COLO668 (cell line): ENCODE measurements at regions not wholly inside any gene's neighbourhood (a gene's known extent, or its start where the extent isn't known, plus 50 kb on each side); places are given as distances from the start of the nearest gene placed in this dataset.
"Not testable (repeated sequence)": the region's sequence is repeated elsewhere in the genome, so short reads cannot be mapped to it uniquely, and the experiment has no call there.

Experiments used
- DNase-seq: peaks from one replicate; lab custom pipeline; 2025; ENCODE audit not compliant: unreplicated experiment; lab: John Stamatoyannopoulos, UW

- no peak for DNase-seq
Measured at GRCh38 chr1:227508431-227508830, 54.9 kb upstream of the ZNF678 start.

DNA sequence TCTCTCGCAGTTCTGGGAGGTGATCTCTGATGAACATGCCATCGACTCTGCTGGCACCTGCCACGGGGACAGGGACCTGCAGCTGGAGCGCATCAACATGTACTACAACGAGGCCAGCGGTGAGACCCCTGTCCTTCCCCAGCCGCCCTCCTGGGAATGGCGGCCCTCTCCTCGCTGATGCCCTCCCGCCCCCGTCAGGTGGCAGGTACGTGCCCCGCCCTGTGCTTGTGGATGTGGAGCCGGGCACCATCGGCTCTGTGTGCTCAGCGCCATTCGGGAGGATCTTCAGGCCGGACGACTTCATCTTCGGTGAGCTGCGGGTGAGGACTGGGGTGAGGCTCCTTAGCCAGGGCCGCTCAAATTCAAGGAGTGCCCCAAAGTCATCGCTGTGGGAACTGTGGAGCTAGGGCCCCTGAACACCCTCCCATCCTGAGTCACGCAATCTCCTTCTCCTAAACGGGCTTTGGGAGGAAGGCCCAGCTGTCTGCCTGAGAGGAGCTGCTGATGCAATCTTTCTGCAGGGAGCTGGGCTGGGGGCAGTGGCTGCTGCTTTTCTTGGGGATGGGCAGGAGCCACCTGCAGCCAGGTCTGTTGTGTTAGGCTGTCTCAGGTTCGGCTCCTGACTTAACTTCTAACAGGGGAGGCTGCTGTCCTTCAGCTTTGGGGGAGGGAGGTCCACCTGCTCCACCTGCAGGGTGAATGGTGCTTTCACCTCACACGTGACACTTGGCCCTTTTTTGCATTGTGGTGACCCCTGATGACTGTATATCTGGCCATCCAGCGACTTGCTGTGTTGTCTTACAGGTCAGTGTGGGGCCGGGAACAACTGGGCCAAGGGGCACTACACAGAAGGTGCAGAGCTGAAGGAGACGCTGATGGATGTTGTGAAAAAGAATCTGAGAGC is 56.6 kb upstream of the ZNF678 start:
- not testable (repeated sequence) for DNase-seq

DNA sequence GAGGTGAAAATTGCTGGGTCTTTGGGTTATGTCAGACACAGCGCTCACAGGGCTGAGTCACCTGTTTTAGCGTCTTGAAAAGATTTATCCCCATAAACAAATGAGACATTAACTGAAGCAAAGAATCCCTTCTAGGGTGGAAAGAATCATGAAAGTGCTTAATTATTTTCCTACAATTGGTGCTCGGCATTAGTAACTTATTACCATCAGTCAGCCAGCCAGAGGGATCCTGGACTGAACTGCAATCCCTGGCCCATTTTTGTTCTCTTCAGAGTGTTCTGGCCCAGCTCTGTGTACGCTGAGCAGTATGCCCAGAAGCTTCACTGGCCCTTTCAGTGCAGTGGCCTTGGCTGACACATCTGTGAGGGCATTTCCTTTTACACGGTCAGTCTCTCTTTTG is 67.3 kb upstream of the ZNF678 start:
- DNase-seq, result not testable (repeated sequence)

DNA sequence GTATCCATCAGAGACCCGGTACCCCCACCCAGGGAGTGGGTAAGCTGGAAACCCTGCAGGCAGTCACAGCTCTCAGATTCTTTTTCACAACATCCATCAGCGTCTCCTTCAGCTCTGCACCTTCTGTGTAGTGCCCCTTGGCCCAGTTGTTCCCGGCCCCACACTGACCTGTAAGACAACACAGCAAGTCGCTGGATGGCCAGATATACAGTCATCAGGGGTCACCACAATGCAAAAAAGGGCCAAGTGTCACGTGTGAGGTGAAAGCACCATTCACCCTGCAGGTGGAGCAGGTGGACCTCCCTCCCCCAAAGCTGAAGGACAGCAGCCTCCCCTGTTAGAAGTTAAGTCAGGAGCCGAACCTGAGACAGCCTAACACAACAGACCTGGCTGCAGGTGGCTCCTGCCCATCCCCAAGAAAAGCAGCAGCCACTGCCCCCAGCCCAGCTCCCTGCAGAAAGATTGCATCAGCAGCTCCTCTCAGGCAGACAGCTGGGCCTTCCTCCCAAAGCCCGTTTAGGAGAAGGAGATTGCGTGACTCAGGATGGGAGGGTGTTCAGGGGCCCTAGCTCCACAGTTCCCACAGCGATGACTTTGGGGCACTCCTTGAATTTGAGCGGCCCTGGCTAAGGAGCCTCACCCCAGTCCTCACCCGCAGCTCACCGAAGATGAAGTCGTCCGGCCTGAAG is 69.3 kb upstream of the ZNF678 start:
- not testable (repeated sequence) for DNase-seq

GRCh38 chr1:227490478-227490877 is 72.9 kb upstream of the ZNF678 start:
- DNase-seq, result no peak

DNA sequence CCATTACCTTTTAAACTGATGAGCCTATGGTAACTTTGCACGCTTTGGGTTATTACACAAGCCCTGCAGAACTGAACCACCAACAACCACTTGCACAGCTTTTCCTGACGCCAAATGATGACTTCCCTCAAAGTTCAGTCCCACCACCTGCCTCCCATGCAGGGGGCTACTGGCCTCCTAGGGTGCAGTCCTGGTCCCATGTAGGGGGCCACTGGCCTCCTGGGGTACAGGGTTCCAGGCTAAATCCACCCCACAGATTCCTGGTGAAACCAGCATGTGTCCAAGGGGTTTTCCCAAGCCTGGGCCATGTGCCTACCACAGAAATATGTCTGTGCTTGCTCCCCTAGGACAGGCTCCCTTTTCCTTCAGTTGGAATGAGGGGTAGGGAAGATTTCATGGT is 73.4 kb upstream of the ZNF678 start:
- DNase-seq, result no peak

GRCh38 chr1:227489572-227489971 is 73.8 kb upstream of the ZNF678 start:
- no peak for DNase-seq

DNA sequence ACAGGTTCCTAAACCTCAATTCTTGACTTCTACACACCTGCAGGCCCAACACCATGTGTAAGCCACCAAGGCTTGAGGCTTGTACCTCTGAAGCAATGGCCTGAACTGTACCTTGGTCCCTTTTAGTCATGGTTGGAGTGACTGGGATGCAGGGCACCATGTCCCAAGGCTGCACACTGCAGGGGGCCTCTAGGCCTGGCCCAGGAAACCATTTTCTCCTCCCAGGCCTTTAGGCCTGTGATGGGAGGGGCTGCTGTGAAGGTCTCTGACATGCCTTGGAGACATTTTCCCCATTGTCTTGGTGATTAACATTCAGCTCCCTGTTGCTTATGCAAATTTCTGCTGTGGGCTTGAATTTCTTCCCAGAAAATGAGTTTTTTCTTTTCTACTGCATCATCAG is 75.8 kb upstream of the ZNF678 start:
- DNase-seq, result no peak

DNA sequence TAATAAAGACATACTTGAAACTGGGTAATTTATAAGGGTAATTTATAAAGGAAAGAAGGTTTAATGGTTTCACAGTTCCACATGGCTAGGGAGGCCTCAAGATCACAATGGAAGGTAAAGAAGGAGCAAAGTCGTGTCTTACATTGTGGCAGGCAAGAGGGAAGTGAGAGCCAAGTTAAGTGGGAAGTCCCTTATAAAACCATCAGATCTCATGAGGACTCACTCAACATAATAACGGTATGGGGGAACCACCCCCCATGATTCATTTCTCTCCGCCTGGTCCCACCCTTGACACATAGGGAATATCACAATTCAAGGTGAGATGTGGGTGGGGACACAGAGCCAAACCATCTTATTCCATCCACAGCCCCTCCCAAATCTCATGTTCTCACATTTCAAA is 76.8 kb upstream of the ZNF678 start:
- DNase-seq, result no peak

GRCh38 chr1:227482023-227482299 is 81.4 kb upstream of the ZNF678 start:
- no peak for DNase-seq

GRCh38 chr1:227474072-227474471 is 89.3 kb upstream of the ZNF678 start:
- DNase-seq, result not testable (repeated sequence)

- DNase-seq, result no peak
Measured at GRCh38 chr1:227472772-227473171, 90.6 kb upstream of the ZNF678 start.

- DNase-seq, result no peak
Measured at GRCh38 chr1:227470688-227471087, 92.7 kb upstream of the ZNF678 start.

GRCh38 chr1:227469708-227470107 is 93.6 kb upstream of the ZNF678 start:
- no peak for DNase-seq

GRCh38 chr1:227466039-227466645 is 97.2 kb upstream of the ZNF678 start:
- no peak for DNase-seq

- DNase-seq, result no peak
Measured at GRCh38 chr1:227465256-227465655, 98.1 kb upstream of the ZNF678 start.

DNA sequence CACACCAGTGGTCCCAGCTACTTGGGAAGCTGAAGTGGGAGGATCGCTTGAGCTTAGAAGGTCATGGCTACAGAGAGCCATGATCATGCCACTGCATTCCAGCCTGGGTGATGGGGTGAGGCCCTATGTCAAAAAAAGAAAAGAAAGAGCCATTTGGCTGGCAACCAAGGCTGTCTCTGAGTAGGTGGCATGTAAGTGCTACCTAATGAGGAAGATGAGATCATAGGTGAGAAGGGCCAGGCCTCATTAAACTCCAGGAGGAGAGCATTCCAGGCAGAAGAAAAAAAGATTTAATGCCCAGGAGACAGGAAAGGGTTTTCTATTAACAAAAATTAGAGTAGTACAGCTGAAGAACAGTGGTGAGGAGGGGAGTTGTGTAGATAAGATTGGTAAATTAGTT is 103.4 kb upstream of the ZNF678 start:
- no peak for DNase-seq

DNA sequence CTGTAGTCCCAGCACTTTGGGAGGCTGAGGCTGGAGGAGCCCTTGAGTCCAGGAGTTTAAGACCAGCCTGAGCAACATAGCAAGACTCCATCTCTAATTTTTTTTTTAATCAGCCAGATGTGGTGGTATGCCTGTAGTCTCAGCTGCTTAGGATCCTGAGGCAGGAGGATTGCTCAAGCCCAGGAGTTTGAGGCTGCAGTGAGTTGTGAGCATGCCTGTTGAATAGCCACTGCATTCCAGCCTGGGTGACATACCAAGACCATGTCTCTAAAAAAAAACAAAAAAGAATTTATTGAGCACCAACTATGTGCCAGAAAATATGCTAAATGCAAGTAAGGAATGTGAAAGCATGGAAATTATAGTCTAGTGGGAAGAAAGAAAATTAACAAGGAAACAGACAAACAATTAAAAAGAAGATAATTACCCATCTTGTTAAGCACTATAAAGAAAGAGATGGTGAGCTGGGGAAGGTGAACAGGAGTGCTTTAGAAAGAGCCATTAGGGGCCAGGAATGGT is 104.0 kb upstream of the ZNF678 start:
- DNase-seq, result no peak

DNA sequence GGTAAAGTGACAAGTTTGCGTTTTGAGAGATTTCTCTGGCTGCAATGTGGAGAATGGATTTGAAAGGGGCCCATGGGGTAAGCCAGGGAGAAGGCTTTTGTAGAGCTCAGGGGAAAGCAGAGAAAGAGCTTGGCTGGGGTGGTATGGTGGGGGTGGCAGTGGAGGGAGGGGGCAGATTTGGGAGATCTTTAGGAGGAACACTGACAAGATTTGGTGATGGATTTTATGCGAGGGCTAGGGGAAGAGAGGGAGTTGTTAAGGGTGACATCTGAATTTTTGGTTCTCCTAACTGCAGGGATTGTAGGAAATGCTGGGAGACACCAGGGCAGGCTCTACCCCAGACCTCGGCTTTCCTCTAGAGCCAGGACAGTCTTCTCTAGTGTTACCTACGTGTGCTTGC is 108.7 kb upstream of the ZNF678 start:
- no peak for DNase-seq

GRCh38 chr1:227453631-227454355 is 109.6 kb upstream of the ZNF678 start:
- DNase-seq, result no peak

GRCh38 chr1:227451954-227452353 is 111.4 kb upstream of the ZNF678 start:
- no peak for DNase-seq
